Right lobe of liver (tissue), 6 donors: ENCODE measurements at regions not wholly inside any gene's neighbourhood (a gene's known extent, or its start where the extent isn't known, plus 50 kb on each side); places are given as distances from the start of the nearest gene placed in this dataset.

ENCODE experiments used
- ATAC-seq, 4 donors: fragments of 200-7000 bp; cut with Tn5 transposase; one replicate each; pipeline ENCODE4 v1.9.1; 2020; ENCODE audit warnings: mild to moderate bottlenecking in 4 of 4, moderate library complexity in 4 of 4
- DNase-seq, 3 donors: peaks; one replicate each; pipeline ENCODE4 v3.0.0-alpha.2; 2020
- H3K27ac ChIP-seq, 3 donors: fragments of 200-600 bp; one replicate each; pipeline ENCODE4 v1.8.0; 2022
- H3K27me3 ChIP-seq, 2 donors: fragments of 200-600 bp; one replicate each; pipeline ENCODE4 v1.8.0; 2022
- H3K36me3 ChIP-seq, 4 donors: fragments of 200-600 bp; sonication (generic) in 1 of 4; one replicate each; pipeline versions ENCODE4 v1.5.1 to v1.8.0; 2017 to 2022; ENCODE audit warnings: control low read depth in 1 of 4
- H3K4me1 ChIP-seq, 4 donors: fragments of 200-600 bp; sonication (generic) in 1 of 4; one replicate each; pipeline versions ENCODE4 v1.5.1 to v1.8.0; 2017 to 2022; ENCODE audit warnings: control low read depth in 1 of 4
- H3K4me3 ChIP-seq, 3 donors: fragments of 200-600 bp; one replicate each; pipeline ENCODE4 v1.8.0; 2022
- H3K9me3 ChIP-seq, 4 donors: fragments of 200-600 bp; sonication (generic) in 1 of 4; one replicate each; pipeline versions ENCODE4 v1.5.1 to v1.8.0; 2017 to 2022; ENCODE audit warnings: control low read depth in 1 of 4
- POLR2A ChIP-seq: fragments of 450-650 bp; IDR thresholded peaks from one replicate; pipeline ENCODE4 v1.6.1; 2017; ENCODE audit warnings: antibody characterized with exemption, mild to moderate bottlenecking
- WGBS: methylation state at CpG from one replicate; pipeline ENCODE4 v1.1.6; 2018; ENCODE audit warnings: low coverage, low lambda C conversion rate; ENCODE audit not compliant: insufficient coverage; ENCODE audit errors: missing lambda C conversion rate; 5-methylcytosine and 5-hydroxymethylcytosine counted together
- intact Hi-C, 2 donors: fragments of 100-400 bp; cut with DNase I; formaldehyde crosslinking; loops; one replicate each; pipeline versions ENCODE4 v1.11.2 to v1.14.1; 2022
- TF ChIP-seq, protein P1 (sequence below), 4 donors: fragments of 200-600 bp in 3 of 4; fragments of 450-650 bp in 1 of 4; IDR thresholded peaks; one replicate each; pipeline versions ENCODE4 v1.5.1 to v1.8.0; 2016 to 2022; ENCODE audit warnings: antibody characterized with exemption in 4 of 4, mild to moderate bottlenecking in 2 of 4
- donor health status: DM: no; HTN: yes; CAD: no.
- donor health status: DM: no; HTN: no; CAD: no.
- donor health status: DM: no; HTN: no; CAD: no.
- donor health status: DM: no; HTN: yes; CAD: no.
- donor health status: DM: no; HTN: yes; CAD: no.

DNA sequence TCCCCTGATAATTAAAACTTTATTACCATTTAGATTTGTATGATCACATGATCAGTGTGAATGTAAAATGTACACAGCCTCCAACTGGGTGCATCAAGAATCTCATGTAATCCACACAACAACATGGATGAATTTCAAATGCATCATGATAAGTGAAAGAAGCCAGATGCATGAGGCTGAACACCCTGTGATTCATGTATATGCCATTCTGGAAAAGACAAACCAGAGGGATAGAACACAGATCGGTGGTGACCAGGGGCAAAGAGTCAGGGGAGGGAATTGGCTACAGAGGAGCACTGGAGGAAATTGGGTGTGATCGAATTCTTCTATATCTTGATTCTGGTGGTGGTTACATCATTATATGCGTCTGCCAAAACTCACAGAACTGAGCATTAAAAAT, 170.7 kb upstream of the SLC24A3 start:
- WGBS, result 46% methylated on average over 3 of the region's 3 CpGs
- Histone ChIP-seq H3K27me3 (no peaks in the 10 kb centered on the region), H3K36me3 (no peaks in the 10 kb centered on the region), H3K27ac (no peak overlapping the region), H3K4me1 (no peaks in the 10 kb centered on the region), H3K9me3 (no peaks in the 10 kb centered on the region), H3K4me3 (no peak overlapping the region)
- no peak for DNase-seq
- intact Hi-C loops, result no loop called here
- ATAC-seq, result no peak
- no peak for TF ChIP-seq POLR2A
- TF ChIP-seq, protein P1, sequence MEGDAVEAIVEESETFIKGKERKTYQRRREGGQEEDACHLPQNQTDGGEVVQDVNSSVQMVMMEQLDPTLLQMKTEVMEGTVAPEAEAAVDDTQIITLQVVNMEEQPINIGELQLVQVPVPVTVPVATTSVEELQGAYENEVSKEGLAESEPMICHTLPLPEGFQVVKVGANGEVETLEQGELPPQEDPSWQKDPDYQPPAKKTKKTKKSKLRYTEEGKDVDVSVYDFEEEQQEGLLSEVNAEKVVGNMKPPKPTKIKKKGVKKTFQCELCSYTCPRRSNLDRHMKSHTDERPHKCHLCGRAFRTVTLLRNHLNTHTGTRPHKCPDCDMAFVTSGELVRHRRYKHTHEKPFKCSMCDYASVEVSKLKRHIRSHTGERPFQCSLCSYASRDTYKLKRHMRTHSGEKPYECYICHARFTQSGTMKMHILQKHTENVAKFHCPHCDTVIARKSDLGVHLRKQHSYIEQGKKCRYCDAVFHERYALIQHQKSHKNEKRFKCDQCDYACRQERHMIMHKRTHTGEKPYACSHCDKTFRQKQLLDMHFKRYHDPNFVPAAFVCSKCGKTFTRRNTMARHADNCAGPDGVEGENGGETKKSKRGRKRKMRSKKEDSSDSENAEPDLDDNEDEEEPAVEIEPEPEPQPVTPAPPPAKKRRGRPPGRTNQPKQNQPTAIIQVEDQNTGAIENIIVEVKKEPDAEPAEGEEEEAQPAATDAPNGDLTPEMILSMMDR (IDR thresholded peaks at IDR 0.05), result no peak

DNA sequence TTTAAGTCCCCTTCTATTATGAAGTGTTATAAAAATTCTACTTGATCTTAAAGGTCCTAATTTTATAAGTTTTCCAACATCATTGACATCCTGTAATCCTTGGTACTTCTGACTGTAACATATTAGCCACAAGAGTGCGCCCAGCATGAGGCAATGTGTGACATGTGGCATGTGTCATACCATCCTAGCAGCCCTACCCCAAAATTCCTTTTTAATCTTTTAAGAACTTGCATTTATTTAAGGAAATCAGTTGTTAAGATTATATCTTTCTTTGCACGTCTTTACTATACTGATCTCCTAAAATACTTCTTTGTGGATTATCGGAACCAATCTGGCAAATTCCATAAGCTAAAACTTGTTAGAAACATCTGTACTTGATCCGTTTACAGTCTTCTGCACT, 167.1 kb upstream of the SLC24A3 start:
- Histone ChIP-seq H3K27ac (no peak overlapping the region), H3K4me1 (no peaks in the 10 kb centered on the region), H3K36me3 (no peaks in the 10 kb centered on the region), H3K4me3 (no peak overlapping the region), H3K27me3 (no peaks in the 10 kb centered on the region), H3K9me3 (no peaks in the 10 kb centered on the region)
- no peak for TF ChIP-seq POLR2A
- TF ChIP-seq, protein P1 (IDR thresholded peaks at IDR 0.05), result no peak
- intact Hi-C loops, result no loop called here
- WGBS, result 75% methylated on average over 4 of the region's 4 CpGs
- DNase-seq, result no peak
- ATAC-seq, result no peak

DNA sequence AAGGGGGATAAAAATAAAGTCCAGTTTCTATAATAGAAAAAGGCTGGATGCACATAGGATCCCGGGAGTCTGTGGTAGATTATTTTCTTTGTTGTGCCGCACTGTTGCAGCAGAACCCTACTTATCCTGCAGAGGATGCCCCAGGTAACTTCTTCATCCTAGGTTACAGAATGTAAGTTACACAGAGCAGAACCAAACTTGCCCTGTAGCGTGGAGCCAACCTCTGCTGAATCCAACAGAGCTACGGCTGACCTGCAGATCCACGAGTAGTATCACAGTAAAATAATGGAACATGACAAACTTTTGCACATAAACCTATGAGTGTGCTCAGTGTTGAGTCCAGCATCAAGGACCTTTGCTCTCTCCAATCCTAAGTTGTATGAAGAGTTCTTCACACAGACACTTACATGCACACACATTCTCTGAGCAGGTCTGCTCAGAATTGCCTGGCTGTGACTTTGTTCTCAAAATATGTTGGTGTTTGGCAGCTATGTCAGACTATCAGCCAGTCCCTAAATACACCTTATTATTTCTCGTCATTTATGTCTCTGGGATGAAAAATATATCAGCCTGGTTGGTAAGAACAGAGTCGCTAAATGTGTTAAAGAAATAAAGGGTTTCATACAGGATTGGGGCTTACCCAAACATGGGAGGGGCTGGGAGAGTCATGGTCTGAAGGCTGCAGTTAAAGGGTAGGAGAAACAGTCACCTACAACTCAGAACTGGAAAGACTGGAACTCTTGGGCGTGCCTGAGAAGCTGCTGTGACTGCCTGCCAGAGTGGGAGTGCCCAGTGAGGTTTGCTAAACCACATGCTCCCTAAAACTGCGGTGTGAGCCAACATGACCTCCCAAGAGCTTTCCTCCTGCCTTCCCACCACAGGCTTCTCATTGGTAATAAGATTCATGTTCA, 165.1 kb upstream of the SLC24A3 start:
- WGBS, result 67% methylated on average over 9 of the region's 9 CpGs
- H3K36me3 ChIP-seq, result no peaks in the 10 kb centered on the region
- no peak for ATAC-seq

DNA sequence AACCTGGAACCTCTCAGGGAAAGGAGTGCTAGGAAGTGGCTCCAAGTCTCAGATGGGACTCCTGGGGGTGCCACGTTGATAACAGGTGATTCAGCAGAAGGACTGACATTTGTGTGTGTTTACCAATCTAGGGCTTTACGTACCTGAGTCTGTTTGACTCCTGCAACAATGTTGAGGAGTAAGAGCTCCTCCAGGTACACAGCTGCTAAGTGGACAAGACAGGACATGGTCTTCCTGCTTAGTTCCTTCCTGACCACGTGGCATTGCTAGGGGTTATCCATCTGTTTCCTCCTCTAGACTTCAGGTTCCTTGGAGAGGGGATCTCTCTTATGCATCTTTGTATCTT, 164.5 kb upstream of the SLC24A3 start:
- Histone ChIP-seq H3K4me1 (no peaks in the 10 kb centered on the region), H3K4me3 (no peak overlapping the region), H3K36me3 (no peaks in the 10 kb centered on the region), H3K27me3 (no peaks in the 10 kb centered on the region), H3K27ac (no peak overlapping the region), H3K9me3 (no peaks in the 10 kb centered on the region)
- DNase-seq (no peak), ATAC-seq (no peak)
- 18% methylated on average over 1 of the region's 3 CpGs for WGBS
- TF ChIP-seq, protein P1 (IDR thresholded peaks at IDR 0.05), result no peak
- TF ChIP-seq POLR2A, result no peak
- intact Hi-C loops, result no loop called here

More for the DNA sequence above, 165.1 kb upstream of the SLC24A3 start:
- H3K4me1 ChIP-seq, result no peaks in the 10 kb centered on the region
- H3K27ac ChIP-seq, result no peak overlapping the region
- no peak for DNase-seq
- no peaks in the 10 kb centered on the region for H3K27me3 ChIP-seq
- intact Hi-C loops, result no loop called here
- TF ChIP-seq, protein P1 (IDR thresholded peaks at IDR 0.05), result no peak
- no peak for TF ChIP-seq POLR2A
- H3K4me3 ChIP-seq, result no peak overlapping the region
- H3K9me3 ChIP-seq, result no peaks in the 10 kb centered on the region
